GM18870 (cell line): ENCODE measurements at regions not wholly inside any gene's neighbourhood (a gene's known extent, or its start where the extent isn't known, plus 50 kb on each side); places are given as distances from the start of the nearest gene placed in this dataset.
A peak's percentile ranks its signal among the peaks of the same experiment; 100 is the strongest.

Experiments
- ATAC-seq: cut with Tn5 transposase; IDR thresholded peaks from one replicate; pipeline ENCODE4 v1.9.1; 2021; ENCODE audit warnings: moderate library complexity; ENCODE audit not compliant: unreplicated experiment

DNA sequence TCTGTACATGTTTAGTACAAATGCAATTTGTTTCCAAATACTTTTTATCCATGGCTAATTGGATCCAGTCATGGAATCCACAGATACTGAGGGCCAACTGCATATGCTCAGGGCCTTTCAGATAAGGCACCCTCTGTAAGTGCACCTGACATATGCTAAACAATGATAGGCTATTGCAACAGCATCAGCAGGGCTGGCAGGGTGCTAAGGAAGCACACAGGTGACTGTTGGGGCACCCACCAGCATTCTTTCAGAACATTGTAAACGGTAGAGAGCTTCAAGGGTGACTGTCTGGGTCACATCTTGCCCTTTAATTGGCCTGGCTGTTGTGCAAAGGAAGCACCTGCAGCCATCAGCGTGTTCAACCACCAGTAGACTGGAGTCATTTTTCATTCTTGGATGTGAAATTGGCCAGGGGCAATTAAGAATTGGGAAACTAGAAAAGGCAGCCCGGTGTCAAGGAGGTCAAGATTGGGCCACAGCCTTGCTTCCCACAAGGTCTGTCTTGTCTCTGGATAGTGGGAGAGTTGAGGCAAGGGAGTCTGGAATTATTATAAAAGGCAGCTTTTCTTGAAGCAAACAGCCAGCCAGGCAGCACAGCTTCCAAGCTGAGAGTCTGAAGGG lies 129.3 kb upstream of the RAI14 start:
- no peak for ATAC-seq

DNA sequence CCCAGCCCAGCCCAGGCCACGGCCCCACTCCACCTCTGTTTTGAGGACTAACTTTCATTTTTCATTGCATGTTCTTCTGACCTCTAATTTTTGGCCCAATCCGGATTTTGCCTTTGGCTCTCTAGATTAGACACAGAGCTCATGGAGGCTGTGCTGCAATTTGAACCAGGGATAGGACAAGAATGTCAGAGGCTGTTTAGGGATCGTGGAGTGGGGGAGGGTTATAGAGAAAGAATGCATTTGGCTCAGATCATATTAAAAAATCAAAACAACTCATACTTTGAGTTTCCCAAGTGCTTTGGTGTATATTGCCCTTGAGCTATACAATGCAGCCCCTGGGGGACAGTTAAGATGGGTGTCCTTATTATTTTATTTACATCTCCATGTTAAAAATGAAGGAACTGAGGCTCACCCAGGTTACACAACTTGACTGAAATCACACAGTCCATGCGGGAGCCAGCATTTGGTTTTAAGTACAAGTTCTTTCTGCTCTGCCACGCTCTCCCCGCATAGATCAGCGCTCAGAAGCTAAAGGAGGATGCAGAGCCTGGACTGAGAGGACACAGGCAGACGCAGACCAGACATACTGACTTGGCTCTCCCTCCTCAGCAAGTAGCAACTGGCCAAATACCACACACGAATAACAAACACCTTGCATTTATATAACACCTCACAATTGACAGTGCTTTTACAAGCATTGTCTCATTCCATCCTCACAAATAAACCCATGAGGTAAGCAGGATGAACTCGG lies 126.4 kb upstream of the RAI14 start:
- no peak for ATAC-seq

DNA sequence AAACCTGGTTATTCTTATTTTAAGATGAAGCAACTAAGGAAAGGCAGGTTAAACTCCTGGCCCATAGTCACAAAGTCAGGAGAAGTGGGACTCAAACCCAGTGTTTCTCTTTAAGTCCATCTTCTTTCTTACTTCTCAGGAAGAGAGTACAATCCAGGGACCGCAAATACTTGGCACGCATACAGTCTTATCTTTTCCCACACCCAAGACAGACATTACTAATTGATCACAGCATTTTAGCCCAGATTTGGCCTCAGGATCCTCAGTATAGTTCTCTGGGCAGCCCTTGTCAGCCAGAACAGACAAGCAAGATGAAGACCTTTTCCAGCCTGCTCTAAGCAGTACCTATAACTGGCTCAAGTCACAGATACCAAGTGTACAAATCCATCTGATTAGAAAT lies 125.5 kb upstream of the RAI14 start:
- no peak for ATAC-seq

DNA sequence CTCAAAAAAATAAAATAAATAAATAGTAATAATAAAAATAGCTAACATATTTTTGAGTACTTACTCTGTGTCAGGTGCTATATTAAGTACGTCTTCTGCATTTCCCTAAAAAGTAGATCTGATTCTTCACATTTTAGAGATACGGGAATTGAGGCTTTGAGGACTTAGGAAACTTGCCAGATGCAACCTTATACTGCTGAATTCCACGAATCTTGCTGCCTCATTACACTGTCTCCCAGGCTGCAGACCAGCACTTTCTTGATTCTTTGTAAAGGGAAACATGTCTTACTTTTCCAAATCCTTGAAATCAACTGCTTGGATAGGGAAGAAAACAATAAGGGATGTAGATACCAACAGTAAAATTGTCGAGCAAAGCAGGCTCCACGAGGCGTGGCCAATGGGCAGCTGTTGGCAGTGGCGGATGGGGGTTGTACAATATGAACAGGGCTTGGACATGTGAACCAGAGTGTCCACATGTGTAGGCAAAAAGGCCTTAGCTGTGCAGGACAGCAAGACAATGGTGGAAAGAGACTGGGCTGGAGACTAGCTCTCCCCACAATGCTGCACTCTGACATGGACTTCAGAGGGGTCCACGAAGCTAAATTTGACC lies 124.3 kb upstream of the RAI14 start:
- ATAC-seq: no peak

DNA sequence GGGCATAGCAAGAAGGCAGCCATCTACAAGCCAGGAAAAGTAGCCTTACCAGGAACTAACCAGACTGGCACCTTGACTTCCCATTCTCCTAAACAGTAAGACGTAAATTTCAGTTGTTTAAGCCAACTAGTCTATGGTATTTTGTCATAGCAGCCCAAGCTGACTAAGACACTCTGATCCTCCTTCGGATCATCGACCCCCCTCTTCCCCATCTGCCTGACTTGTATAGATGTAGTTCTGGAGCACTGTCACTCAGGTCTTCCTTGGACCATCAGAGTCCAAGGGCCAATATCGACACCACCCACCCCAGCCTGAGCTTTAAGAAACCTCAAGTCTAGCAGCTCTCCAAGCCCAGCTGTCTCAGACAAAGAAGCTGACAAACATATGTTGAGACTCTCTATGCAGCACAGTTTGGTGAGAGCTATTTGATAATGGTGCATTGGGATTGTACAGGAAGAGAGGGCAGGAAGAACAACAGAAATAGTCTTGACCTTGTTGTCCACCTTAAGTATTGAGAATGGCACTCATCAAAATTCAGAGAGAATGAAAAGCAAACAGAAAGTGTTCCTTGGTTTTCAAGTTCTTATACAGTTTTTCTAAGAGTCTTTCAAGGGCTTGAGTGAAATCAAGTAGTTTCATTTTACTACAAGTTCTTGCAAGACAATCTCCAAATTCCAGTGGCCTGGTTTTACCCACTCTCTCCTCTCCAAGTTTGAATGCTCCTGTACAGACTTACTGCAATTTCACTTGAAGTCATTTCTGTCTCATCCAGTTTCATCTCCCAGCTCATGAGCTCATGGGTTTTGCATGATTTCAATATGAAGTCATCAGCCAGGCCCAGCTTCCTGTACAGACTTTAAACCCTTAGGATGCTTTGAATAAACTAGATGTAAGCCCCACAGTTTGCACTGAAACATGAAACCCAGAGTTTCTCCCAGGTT lies 122.3 kb upstream of the RAI14 start:
- ATAC-seq: peak; percentile 89

DNA sequence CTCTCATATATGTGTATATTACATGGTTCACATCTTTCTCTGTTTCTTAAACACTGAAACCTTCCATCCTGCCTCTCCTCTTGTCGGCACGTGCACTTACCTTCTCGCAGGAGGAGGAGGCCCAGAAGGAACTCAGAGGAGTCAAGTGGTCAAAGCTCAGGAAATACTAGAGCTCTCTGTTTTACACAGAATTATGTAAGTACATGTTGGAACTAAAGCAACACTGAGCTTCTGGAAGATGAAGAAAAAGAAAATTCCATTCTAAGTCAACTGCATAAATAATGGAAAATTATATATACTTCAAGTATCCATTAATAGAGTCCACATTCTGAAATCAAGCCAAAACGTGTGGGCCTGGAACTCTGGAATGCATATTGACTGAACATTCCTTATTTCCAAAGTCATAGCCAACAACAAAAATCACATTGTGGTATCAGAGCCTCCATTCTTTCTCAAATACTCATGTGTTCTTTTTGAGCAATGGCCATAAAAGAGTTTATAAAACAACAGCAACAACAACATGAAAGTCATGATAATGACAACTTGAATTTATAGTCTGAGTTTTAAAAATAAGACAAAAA lies 121.5 kb upstream of the RAI14 start:
- ATAC-seq: no peak

DNA sequence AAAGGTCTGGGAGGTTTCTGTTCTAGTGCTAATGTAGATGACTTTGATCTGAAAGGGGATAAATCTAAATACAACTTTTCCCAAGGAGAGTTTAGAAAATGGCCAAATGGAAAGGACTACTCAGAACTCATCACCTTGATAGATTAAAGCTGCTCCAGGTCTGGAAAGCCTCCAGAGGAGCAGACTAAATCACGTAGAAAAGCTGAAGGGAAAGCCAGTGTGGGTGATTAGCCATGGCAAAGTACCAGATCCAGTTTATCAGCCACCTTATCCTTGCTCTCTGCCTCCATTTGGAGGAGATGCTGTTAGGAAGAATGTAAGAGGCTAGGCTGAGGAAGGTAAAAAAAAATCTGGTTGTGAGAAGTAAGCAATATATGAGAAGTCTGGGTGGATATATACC lies 120.7 kb upstream of the RAI14 start:
- ATAC-seq: no peak

DNA sequence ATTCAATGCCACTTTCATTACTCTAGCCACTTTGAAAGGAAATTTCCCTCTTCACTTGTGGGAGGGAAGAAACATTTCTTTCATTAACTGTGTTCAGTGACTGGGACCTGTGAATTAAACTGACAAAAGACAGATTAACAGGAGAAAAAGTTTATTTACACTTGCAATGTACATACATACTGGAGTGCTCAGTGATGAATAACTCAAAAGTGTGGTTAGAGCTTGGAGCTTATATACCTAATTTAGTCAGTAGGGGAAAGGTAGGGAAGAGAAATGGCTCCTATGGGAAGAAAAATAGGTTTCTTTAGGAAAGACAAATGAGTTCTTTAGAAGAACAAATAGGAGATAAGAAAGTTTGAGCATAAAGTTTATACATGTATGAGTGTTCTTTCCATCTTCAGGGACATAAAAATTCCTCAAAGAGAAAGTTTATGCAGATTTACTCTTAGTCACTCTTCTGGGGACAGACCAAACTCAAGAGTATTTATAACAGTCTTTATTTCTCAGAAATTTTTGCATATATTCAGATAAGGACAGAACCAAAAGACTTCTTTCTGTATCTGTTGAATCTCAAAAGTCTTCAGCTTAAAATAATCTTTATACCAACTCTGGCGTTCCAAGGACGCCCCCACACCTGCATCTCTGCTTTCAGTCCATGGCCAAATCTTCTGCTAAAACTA lies 120.0 kb upstream of the RAI14 start:
- ATAC-seq: no peak

DNA sequence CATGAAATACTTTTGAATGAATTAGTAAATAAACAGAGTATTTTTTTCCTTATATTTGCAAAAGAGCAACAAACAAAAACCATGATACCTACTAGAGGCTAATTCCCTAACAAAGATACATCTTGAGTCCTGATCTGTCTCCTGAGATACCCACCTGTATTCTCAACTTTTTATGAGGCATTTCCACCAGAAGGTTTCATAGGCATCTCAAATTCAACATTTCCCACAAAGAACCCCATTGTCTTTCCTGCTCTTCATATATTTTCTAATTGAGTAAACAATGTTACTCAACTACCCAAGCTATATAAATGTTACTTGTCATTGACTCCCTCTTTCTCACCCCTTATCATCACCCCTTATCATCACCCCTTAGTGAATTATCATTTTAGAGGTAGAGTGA lies 119.4 kb upstream of the RAI14 start:
- ATAC-seq: no peak

DNA sequence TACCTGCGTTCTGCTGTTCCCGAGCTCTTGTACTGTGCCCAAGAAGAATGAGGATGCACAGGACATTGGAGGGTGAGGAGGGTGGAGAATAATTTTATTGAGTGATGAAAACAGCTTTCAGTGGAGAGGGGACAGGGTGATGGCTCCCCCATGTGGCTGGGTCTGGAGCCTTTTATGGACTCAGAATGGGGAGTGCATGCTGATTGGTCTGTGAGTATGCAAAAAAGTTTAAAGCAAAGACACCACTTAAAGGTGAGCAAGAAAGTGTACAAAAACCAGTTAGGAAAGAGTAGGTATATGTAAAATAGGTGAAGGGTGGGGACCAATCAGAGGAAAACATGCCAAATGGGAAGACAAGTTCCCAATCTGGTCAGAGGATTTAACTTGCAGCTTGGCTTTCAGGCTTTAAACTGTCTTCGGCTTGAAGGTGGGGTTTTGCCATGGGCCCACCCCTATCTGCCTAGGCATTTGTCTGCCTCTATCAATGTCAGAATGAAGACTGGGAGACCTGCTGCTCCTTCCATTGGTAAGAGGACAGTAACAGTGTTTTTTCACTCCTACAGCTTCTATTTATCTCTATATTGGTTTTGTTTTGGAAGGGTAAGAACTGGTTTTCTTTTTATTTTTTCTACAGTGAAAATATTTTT lies 118.0 kb upstream of the RAI14 start:
- ATAC-seq: no peak

DNA sequence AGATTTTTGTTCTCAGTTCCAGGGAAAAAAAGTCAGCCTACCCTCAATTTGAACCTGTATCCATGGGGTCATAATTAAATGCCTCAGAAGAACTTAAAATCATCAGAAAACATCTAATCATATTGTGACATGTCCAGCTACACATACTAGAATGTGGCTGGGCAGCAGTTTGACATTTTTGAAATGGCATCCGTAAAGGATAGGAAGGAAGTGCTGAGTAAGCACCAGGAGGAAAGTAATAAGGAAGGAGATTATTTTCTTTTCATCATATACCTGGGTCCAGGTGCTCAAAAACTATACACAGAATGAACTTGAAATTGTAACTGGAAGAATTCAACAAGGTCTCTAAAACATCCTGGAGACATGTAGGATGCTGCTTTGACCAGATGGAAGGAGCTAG lies 116.9 kb upstream of the RAI14 start:
- no peak for ATAC-seq

DNA sequence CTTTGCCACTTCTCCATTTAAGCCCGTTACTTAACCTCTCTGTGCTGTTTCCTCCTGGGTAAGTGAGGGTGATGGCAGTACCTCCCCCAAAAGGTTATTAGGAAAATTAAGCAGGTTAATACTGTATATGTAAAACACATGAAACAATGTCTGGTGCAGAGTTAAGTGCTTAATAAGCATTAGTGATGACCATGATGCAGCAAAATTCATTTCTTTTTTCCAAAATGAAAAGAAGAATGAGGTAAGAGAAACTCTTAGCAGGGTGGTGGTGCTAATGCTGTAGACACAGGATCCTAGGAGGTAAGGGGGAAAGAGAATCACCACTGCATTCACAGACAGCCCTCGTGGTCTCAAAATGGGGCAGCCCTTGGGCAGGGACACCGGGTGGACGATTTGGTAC lies 115.1 kb upstream of the RAI14 start:
- ATAC-seq: no peak

DNA sequence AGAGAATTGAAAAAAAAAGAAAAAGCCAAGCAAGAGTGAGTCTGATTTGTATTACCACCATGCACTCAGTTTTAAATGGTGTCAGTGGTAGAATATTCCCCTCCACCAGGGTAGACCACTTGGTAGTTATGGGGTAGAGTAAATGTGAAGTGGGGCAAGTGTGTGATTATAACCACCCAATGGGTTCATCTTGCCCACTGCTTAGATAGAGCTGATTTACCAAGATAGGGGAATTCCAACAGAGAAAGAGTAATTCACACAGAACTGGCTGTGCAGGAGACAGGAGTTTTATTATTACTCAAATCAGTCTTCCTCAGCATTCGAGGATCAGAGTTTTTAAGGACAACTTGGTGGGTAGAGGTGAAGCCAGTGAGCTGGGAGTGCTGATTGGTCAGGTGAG lies 113.3 kb upstream of the RAI14 start:
- no peak for ATAC-seq

DNA sequence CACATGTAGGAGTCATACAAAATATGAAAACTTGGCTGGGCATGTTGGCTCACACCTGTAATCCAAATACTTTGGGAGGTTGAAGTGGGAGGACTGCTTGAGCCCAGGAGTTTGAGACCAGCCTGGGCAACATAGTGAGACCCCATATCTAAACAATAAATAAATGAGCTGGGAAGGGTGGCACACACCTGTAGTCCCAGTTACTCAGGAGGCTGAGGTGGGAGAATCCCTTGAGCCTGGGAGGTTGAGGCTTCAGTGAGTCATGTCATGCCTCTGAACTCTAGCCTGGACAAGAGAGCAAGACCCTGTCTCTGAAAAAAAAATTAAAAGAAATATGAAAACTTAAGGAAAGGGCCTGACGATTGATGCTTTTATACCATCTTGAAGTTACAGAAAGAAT lies 112.4 kb upstream of the RAI14 start:
- ATAC-seq: no peak

DNA sequence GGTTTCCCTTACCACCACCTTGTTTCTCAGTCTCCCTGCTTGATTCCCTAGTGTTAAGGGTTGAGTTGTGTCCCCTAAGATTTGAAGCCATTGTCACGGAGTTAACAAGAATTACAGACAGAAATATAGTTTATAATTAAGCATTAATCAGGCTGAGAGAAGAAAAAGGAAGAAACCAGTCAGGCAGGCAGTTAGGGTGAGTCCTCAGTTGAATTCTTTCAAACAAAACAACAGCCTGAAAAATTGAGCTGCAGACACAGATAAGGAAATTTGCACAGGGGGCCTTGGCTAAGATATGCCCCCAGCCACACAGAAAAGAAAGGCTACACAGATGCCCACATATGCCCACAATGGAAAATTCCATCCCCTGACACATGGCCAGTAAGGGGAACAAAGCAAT lies 111.7 kb upstream of the RAI14 start:
- no peak for ATAC-seq

DNA sequence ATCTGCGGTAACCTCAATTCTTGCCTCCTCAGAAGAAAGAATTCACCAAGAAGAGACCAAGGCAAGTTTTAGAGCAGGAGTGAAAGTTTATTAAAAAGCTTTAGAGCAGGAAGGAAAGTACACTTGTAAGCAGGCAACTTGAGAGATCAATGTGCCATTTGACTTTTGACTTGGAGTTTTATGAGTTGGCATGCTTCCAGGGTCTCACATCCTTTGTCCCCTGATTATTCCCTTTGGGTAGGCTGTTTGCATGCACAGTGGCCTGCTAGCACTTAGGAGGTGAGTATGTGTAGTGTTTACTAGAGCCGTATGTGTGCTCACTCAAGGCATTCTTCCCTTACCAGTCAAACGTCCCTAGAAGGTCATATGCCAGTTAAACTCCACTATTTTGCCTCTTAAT lies 111.0 kb upstream of the RAI14 start:
- ATAC-seq: no peak

DNA sequence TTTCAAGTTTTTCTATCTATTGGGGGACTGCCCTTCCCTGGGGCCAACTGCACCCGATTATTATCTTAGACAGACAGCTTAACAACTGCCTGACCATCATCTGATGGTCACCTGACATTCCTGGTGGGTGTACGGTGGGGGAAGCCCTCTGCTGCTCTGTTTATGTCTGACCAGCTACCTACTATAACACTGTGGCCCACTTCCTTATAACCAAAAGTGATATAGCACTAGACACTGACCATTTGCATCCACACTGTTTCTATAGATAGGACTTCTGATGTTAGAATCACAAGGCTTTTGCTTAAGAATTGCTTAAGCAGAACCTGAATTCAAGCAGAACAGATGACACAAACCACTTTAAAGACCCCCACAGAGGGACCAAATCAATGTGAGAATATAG lies 110.5 kb upstream of the RAI14 start:
- ATAC-seq: no peak

DNA sequence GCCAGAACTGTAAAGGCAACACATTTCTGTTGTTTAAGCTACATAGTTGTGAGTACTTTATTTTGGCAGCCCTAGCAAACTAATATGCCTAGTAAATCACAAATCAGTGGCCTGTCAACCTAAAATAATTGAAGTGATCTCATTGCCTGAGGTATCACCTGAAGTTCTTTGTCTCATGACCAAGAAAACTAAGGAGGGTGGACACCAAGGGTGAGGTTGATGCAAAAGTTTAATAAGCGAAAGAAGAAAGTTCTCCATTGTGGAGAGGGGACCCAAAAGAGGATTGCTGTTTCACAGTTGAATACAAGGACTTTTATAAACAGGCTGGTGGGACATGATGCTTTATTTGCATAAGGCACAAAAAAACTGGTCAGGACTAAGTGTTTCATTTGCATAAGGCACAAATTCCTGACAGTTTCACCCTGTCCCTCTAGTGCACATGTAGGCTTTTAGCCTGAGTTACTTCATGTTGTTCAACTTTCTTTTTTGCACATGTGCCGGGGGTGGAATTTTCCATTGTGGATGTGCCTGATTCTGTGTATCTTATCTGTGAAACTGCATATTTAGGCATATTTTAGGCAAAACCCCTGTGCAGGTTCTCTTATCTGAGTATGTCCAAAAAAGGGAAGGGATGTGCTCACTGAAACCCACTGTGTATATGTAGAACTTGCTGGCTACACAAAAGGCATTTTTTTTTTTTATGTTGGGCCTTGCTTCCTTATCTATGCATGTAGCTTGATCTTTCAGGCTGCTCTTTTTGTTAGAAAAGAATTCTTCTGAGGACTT lies 108.6 kb upstream of the RAI14 start:
- ATAC-seq: no peak

DNA sequence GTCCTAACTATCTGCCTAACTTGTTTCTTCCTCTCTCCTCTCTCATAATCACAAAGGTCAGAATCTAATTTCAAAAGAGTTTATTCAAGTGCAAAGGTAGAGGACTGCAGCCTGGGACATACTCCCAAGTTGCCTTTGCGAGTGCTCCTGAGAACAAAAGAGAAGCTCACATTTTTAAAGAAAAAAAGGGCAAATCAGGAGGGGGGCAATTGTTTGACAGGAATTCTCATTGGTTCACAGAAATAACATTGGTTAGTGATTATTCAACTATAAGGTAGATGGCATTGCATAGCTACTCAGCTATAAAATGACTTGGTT lies 108.1 kb upstream of the RAI14 start:
- no peak for ATAC-seq
